HAP-1 (cell line): ENCODE measurements at regions not wholly inside any gene's neighbourhood (a gene's known extent, or its start where the extent isn't known, plus 50 kb on each side); places are given as distances from the start of the nearest gene placed in this dataset.

Experiments used
- DNase-seq, 2 experiments: peaks; one replicate each; pipeline ENCODE4 v3.0.0-alpha.2; 2016 to 2020; ENCODE audit warnings: low spot score in 2 of 2
- H3K27me3 ChIP-seq: fragments of 250-450 bp; sonication (Bioruptor Pico); 2 replicates; pipeline ENCODE4 v1.5.1; 2020; ENCODE audit warnings: low read depth, mild to moderate bottlenecking, moderate library complexity
- H3K36me3 ChIP-seq: fragments of 250-450 bp; sonication (Bioruptor Pico); replicated peaks from 2 replicates; pipeline ENCODE4 v1.5.1; 2020; ENCODE audit warnings: mild to moderate bottlenecking
- H3K4me1 ChIP-seq: fragments of 250-450 bp; sonication (Bioruptor Pico); 2 replicates; pipeline ENCODE4 v1.5.1; 2020; ENCODE audit warnings: mild to moderate bottlenecking
- H3K4me3 ChIP-seq: fragments of 250-450 bp; sonication (Bioruptor Pico); 2 replicates; pipeline ENCODE4 v1.5.1; 2020; ENCODE audit warnings: mild to moderate bottlenecking, moderate library complexity
- H3K9me3 ChIP-seq: fragments of 250-450 bp; sonication (Bioruptor Pico); 2 replicates; pipeline ENCODE4 v1.5.1; 2020; ENCODE audit warnings: mild to moderate bottlenecking, moderate library complexity
- in situ Hi-C: fragments of 300-500 bp; cut with MboI; formaldehyde crosslinking; loops from 3 replicates; pipeline ENCODE4 v1.14.3; 2020; ENCODE audit warnings: low sequenced_read_pairs, inconsistent platforms, mixed read lengths

- H3K9me3 ChIP-seq = no peaks in the 10 kb centered on the region
- H3K27me3 ChIP-seq = no peaks in the 10 kb centered on the region
- H3K36me3 ChIP-seq = no peaks in the 10 kb centered on the region
- H3K4me3 ChIP-seq = no peak overlapping the region
- DNase-seq = no peak
- in situ Hi-C loops = no loop called here
- no peaks in the 10 kb centered on the region for H3K4me1 ChIP-seq
These were observed 102.1 kb downstream of the DYRK2 start for GRCh38 chr12:67750513-67751183.

GRCh38 chr12:67751381-67751928, 102.9 kb downstream of the DYRK2 start:
- Histone ChIP-seq H3K4me3 (no peak overlapping the region), H3K4me1 (no peaks in the 10 kb centered on the region), H3K9me3 (no peaks in the 10 kb centered on the region), H3K36me3 (no peaks in the 10 kb centered on the region), H3K27me3 (no peaks in the 10 kb centered on the region)
- in situ Hi-C loops = no loop called here
- DNase-seq = no peak

GRCh38 chr12:67752226-67752732, 103.7 kb downstream of the DYRK2 start:
- Histone ChIP-seq H3K4me1 (no peaks in the 10 kb centered on the region), H3K27me3 (no peaks in the 10 kb centered on the region), H3K4me3 (no peak overlapping the region), H3K36me3 (no peaks in the 10 kb centered on the region), H3K9me3 (no peaks in the 10 kb centered on the region)
- in situ Hi-C loops = no loop called here
- no peak for DNase-seq

GRCh38 chr12:67754933-67755697, 106.6 kb downstream of the DYRK2 start:
- in situ Hi-C loops = no loop called here
- no peaks in the 10 kb centered on the region for H3K36me3 ChIP-seq
- no peaks in the 10 kb centered on the region for H3K9me3 ChIP-seq
- H3K4me1 ChIP-seq = no peaks in the 10 kb centered on the region
- no peaks in the 10 kb centered on the region for H3K27me3 ChIP-seq
- DNase-seq = no peak
- no peak overlapping the region for H3K4me3 ChIP-seq

- in situ Hi-C loops = no loop called here
- no peak overlapping the region for H3K4me3 ChIP-seq
- no peak for DNase-seq
- H3K4me1 ChIP-seq = no peaks in the 10 kb centered on the region
- no peaks in the 10 kb centered on the region for H3K27me3 ChIP-seq
- no peaks in the 10 kb centered on the region; the same call in 1 of the 2 replicates for H3K9me3 ChIP-seq
- H3K36me3 ChIP-seq = no peaks in the 10 kb centered on the region
These were observed 109.1 kb downstream of the DYRK2 start for GRCh38 chr12:67757651-67758050.

GRCh38 chr12:67758119-67758518, 109.6 kb downstream of the DYRK2 start:
- Histone ChIP-seq H3K4me1 (no peaks in the 10 kb centered on the region), H3K9me3 (no peaks in the 10 kb centered on the region; the same call in 1 of the 2 replicates), H3K27me3 (no peaks in the 10 kb centered on the region), H3K4me3 (no peak overlapping the region), H3K36me3 (no peaks in the 10 kb centered on the region)
- in situ Hi-C loops = no loop called here
- DNase-seq = no peak

GRCh38 chr12:67758521-67758920, 110.0 kb downstream of the DYRK2 start:
- no peak overlapping the region for H3K4me3 ChIP-seq
- in situ Hi-C loops = no loop called here
- H3K36me3 ChIP-seq = no peaks in the 10 kb centered on the region

GRCh38 chr12:67759829-67760228, 111.3 kb downstream of the DYRK2 start:
- Histone ChIP-seq H3K4me3 (no peak overlapping the region), H3K9me3 (no peaks in the 10 kb centered on the region; the same call in 1 of the 2 replicates), H3K36me3 (no peaks in the 10 kb centered on the region), H3K27me3 (no peaks in the 10 kb centered on the region), H3K4me1 (no peaks in the 10 kb centered on the region)
- DNase-seq = no peak
- in situ Hi-C loops = no loop called here

More at GRCh38 chr12:67758521-67758920, 110.0 kb downstream of the DYRK2 start:
- Histone ChIP-seq H3K9me3 (no peaks in the 10 kb centered on the region; the same call in 1 of the 2 replicates), H3K27me3 (no peaks in the 10 kb centered on the region), H3K4me1 (no peaks in the 10 kb centered on the region)
- no peak for DNase-seq

- Histone ChIP-seq H3K4me3 (no peak overlapping the region), H3K9me3 (no peaks in the 10 kb centered on the region; the same call in 1 of the 2 replicates), H3K27me3 (peaks cover 2% of the 10 kb centered on the region; the same call in 1 of the 2 replicates), H3K4me1 (no peaks in the 10 kb centered on the region), H3K36me3 (no peaks in the 10 kb centered on the region)
- DNase-seq = no peak
- in situ Hi-C loops = no loop called here
These were observed 112.2 kb downstream of the DYRK2 start for GRCh38 chr12:67760586-67761275.

GRCh38 chr12:67761566-67761965, 113.0 kb downstream of the DYRK2 start:
- in situ Hi-C loops = no loop called here
- no peak for DNase-seq
- peaks cover 2% of the 10 kb centered on the region; the same call in 1 of the 2 replicates for H3K27me3 ChIP-seq
- no peaks in the 10 kb centered on the region; the same call in 1 of the 2 replicates for H3K9me3 ChIP-seq
- no peaks in the 10 kb centered on the region for H3K4me1 ChIP-seq
- no peak overlapping the region for H3K4me3 ChIP-seq
- H3K36me3 ChIP-seq = no peaks in the 10 kb centered on the region

- no peaks in the 10 kb centered on the region; the same call in 1 of the 2 replicates for H3K9me3 ChIP-seq
- H3K4me3 ChIP-seq = no peak overlapping the region
- no peaks in the 10 kb centered on the region for H3K36me3 ChIP-seq
- H3K4me1 ChIP-seq = no peaks in the 10 kb centered on the region
- in situ Hi-C loops = no loop called here
- H3K27me3 ChIP-seq = peaks cover 2% of the 10 kb centered on the region; the same call in 1 of the 2 replicates
- no peak for DNase-seq
These were observed 115.5 kb downstream of the DYRK2 start for GRCh38 chr12:67764055-67764454.

GRCh38 chr12:67764946-67765619, 116.5 kb downstream of the DYRK2 start:
- Histone ChIP-seq H3K9me3 (no peaks in the 10 kb centered on the region; the same call in 1 of the 2 replicates), H3K27me3 (peaks cover 2% of the 10 kb centered on the region; the same call in 1 of the 2 replicates), H3K4me3 (no peak overlapping the region), H3K36me3 (no peaks in the 10 kb centered on the region), H3K4me1 (no peaks in the 10 kb centered on the region)
- in situ Hi-C loops = no loop called here
- DNase-seq = no peak
